ENCODE measurements at regions not wholly inside any gene's neighbourhood (a gene's known extent, or its start where the extent isn't known, plus 50 kb on each side); places are given as distances from the start of the nearest gene placed in this dataset.

DNA sequence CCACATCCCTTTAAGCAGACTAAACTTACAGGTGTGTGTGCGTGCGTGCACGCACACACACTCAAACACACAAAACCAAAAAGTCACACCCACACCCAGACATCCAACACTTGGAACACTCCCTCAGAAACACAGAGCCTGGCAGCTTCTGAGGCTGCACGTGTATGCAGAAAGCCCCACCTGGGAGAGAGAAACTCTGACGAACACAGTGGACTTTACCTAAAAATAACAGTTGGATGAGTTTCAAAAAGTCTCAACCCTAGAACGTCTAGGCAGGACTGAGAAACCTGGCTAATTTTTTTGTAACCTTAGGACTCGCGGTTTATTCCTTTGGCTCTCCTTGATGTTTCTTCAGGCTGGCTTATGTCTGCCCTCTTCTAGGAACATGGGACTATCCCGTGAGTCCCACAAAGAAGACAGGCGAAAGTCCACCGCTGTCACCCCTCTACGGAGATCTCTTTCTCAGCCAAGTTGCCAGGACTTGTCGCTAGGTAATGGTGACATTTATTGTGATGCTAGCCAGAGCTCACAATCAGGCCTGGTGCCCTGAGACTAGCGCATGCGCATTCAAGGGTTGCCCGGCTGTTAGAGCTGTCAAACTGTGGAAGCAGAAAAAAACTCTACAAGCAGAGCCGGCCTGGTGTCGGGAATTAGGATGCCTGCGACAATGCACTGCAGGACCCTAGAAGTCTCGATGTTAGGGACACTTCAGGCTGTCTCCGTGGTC, 595.8 kb upstream of the TSPY4 start:
- H3K27ac ChIP-seq (ENCODE audit: low read depth): no peak overlapping the region
- ATAC-seq (no peak), DNase-seq (ENCODE audit: low spot score) (no peak)
- no peaks in the 10 kb centered on the region for H3K9me2 ChIP-seq (ENCODE audit: insufficient read depth)
- no peaks in the 10 kb centered on the region for H3K4me1 ChIP-seq (ENCODE audit: insufficient read depth)
- no peaks in the 10 kb centered on the region for H3F3A ChIP-seq (replicated peaks; ENCODE audit: low read depth)
- no peak overlapping the region for H3K4me3 Mint-ChIP-seq
- H3K79me2 ChIP-seq (replicated peaks; ENCODE audit: insufficient read depth): no peaks in the 10 kb centered on the region
- no peaks in the 10 kb centered on the region for H3K36me3 ChIP-seq (ENCODE audit: insufficient read depth)
- H3K9me3 Mint-ChIP-seq: peaks cover 89% of the 10 kb centered on the region
- H2AFZ ChIP-seq: no peak overlapping the region
- H4K20me1 ChIP-seq (replicated peaks; ENCODE audit: insufficient read depth): no peaks in the 10 kb centered on the region
- H3K4me2 ChIP-seq: no peak overlapping the region
- no peaks in the 10 kb centered on the region for H3K27me3 ChIP-seq (ENCODE audit: insufficient read depth)
- no peaks in the 10 kb centered on the region for H3K4me1 Mint-ChIP-seq
- TF ChIP-seq NANOG (IDR thresholded peaks at IDR 0.05; ENCODE audit: borderline replicate concordance): no peak
- TF ChIP-seq, protein P1, sequence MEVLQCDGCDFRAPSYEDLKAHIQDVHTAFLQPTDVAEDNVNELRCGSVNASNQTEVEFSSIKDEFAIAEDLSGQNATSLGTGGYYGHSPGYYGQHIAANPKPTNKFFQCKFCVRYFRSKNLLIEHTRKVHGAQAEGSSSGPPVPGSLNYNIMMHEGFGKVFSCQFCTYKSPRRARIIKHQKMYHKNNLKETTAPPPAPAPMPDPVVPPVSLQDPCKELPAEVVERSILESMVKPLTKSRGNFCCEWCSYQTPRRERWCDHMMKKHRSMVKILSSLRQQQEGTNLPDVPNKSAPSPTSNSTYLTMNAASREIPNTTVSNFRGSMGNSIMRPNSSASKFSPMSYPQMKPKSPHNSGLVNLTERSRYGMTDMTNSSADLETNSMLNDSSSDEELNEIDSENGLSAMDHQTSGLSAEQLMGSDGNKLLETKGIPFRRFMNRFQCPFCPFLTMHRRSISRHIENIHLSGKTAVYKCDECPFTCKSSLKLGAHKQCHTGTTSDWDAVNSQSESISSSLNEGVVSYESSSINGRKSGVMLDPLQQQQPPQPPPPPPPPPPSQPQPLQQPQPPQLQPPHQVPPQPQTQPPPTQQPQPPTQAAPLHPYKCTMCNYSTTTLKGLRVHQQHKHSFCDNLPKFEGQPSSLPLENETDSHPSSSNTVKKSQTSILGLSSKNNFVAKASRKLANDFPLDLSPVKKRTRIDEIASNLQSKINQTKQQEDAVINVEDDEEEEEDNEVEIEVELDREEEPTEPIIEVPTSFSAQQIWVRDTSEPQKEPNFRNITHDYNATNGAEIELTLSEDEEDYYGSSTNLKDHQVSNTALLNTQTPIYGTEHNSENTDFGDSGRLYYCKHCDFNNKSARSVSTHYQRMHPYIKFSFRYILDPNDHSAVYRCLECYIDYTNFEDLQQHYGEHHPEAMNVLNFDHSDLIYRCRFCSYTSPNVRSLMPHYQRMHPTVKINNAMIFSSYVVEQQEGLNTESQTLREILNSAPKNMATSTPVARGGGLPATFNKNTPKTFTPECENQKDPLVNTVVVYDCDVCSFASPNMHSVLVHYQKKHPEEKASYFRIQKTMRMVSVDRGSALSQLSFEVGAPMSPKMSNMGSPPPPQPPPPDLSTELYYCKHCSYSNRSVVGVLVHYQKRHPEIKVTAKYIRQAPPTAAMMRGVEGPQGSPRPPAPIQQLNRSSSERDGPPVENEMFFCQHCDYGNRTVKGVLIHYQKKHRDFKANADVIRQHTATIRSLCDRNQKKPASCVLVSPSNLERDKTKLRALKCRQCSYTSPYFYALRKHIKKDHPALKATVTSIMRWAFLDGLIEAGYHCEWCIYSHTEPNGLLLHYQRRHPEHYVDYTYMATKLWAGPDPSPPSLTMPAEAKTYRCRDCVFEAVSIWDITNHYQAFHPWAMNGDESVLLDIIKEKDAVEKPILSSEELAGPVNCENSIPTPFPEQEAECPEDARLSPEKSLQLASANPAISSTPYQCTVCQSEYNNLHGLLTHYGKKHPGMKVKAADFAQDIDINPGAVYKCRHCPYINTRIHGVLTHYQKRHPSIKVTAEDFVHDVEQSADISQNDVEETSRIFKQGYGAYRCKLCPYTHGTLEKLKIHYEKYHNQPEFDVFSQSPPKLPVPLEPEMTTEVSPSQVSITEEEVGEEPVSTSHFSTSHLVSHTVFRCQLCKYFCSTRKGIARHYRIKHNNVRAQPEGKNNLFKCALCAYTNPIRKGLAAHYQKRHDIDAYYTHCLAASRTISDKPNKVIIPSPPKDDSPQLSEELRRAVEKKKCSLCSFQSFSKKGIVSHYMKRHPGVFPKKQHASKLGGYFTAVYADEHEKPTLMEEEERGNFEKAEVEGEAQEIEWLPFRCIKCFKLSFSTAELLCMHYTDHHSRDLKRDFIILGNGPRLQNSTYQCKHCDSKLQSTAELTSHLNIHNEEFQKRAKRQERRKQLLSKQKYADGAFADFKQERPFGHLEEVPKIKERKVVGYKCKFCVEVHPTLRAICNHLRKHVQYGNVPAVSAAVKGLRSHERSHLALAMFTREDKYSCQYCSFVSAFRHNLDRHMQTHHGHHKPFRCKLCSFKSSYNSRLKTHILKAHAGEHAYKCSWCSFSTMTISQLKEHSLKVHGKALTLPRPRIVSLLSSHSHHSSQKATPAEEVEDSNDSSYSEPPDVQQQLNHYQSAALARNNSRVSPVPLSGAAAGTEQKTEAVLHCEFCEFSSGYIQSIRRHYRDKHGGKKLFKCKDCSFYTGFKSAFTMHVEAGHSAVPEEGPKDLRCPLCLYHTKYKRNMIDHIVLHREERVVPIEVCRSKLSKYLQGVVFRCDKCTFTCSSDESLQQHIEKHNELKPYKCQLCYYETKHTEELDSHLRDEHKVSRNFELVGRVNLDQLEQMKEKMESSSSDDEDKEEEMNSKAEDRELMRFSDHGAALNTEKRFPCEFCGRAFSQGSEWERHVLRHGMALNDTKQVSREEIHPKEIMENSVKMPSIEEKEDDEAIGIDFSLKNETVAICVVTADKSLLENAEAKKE (CRISPR knock-in tag; IDR thresholded peaks at IDR 0.05): no peak
- TF ChIP-seq STAT1 (IDR thresholded peaks at IDR 0.05; ENCODE audit: unreplicated experiment): no peak
- TF ChIP-seq ZNF114 (CRISPR knock-in tag; IDR thresholded peaks at IDR 0.05): no peak
- no peak for TF ChIP-seq CREB1 (CRISPR knock-in tag; IDR thresholded peaks at IDR 0.05; ENCODE audit: low read depth)
- TF ChIP-seq, protein P2, sequence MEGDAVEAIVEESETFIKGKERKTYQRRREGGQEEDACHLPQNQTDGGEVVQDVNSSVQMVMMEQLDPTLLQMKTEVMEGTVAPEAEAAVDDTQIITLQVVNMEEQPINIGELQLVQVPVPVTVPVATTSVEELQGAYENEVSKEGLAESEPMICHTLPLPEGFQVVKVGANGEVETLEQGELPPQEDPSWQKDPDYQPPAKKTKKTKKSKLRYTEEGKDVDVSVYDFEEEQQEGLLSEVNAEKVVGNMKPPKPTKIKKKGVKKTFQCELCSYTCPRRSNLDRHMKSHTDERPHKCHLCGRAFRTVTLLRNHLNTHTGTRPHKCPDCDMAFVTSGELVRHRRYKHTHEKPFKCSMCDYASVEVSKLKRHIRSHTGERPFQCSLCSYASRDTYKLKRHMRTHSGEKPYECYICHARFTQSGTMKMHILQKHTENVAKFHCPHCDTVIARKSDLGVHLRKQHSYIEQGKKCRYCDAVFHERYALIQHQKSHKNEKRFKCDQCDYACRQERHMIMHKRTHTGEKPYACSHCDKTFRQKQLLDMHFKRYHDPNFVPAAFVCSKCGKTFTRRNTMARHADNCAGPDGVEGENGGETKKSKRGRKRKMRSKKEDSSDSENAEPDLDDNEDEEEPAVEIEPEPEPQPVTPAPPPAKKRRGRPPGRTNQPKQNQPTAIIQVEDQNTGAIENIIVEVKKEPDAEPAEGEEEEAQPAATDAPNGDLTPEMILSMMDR (conservative IDR thresholded peaks at IDR 0.05; ENCODE audit: low read depth in 2 of 2): no peak
- H3K36me3 Mint-ChIP-seq (ENCODE audit: low read depth): no peaks in the 10 kb centered on the region; the same call in 2 of the 3 replicates
- no peaks in the 10 kb centered on the region for H3K27me3 Mint-ChIP-seq (ENCODE audit: insufficient read depth, low read depth, poor library complexity)
- H3K27ac Mint-ChIP-seq: no peak overlapping the region
- no peak overlapping the region for H3K4me3 ChIP-seq
